PC-9 (cell line): ENCODE measurements at regions not wholly inside any gene's neighbourhood (a gene's known extent, or its start where the extent isn't known, plus 50 kb on each side); places are given as distances from the start of the nearest gene placed in this dataset.

Source experiments
- EZH2 ChIP-seq: fragments of 200-600 bp; sonication (generic); IDR thresholded peaks from 2 replicates; pipeline ENCODE4 v1.8.0; 2017; ENCODE audit warnings: antibody characterized with exemption, low read depth
- TF ChIP-seq, protein P1 (sequence below): fragments of 200-600 bp; sonication (generic); conservative IDR thresholded peaks from 2 replicates; pipeline ENCODE4 v1.6.1; 2017; ENCODE audit warnings: mixed run types, antibody characterized with exemption, mild to moderate bottlenecking, moderate library complexity

DNA sequence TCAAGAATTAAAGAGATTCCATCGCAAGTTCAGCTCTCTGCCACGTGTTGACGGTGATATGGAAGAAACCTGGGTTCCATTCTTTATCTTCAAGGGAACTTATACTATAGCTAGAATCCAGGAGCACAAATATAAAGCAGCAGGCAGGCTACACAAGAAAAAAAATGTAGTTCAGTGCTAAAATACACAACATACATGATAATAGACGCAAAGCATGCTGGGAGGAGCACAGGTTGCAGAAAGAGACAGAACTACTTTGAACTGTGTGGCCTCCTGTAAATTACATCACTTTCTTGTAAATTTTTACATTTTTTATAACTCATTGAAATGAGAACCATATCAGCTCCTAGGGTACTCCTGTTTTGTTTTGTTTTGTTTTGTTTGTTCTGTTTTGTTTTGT lies 53.8 kb upstream of the RBM24 start:
- TF ChIP-seq, protein P1, sequence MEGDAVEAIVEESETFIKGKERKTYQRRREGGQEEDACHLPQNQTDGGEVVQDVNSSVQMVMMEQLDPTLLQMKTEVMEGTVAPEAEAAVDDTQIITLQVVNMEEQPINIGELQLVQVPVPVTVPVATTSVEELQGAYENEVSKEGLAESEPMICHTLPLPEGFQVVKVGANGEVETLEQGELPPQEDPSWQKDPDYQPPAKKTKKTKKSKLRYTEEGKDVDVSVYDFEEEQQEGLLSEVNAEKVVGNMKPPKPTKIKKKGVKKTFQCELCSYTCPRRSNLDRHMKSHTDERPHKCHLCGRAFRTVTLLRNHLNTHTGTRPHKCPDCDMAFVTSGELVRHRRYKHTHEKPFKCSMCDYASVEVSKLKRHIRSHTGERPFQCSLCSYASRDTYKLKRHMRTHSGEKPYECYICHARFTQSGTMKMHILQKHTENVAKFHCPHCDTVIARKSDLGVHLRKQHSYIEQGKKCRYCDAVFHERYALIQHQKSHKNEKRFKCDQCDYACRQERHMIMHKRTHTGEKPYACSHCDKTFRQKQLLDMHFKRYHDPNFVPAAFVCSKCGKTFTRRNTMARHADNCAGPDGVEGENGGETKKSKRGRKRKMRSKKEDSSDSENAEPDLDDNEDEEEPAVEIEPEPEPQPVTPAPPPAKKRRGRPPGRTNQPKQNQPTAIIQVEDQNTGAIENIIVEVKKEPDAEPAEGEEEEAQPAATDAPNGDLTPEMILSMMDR: no peak
- TF ChIP-seq EZH2: no peak
